ENCODE measurements at regions not wholly inside any gene's neighbourhood (a gene's known extent, or its start where the extent isn't known, plus 50 kb on each side); places are given as distances from the start of the nearest gene placed in this dataset.

GRCh38 chr3:111472556-111472955 lies 69.4 kb upstream of the CD96 start:
- H3K9me2 ChIP-seq (ENCODE audit: insufficient read depth, low read length), result no peaks in the 10 kb centered on the region
- H3K9me3 ChIP-seq (ENCODE audit: low read length), result no peaks in the 10 kb centered on the region
- no peaks in the 10 kb centered on the region for H4K20me1 ChIP-seq (ENCODE audit: insufficient read depth, low read length)
- TF ChIP-seq EZH2phosphoT487 (IDR thresholded peaks at IDR 0.05; ENCODE audit: borderline replicate concordance, low read depth, low read length) (no peak), CTCF (conservative IDR thresholded peaks at IDR 0.05; ENCODE audit: low read length) (no peak)
- H3K27ac ChIP-seq (ENCODE audit: low read depth, low read length, poor library complexity, severe bottlenecking), result no peak overlapping the region
- H3K4me3 ChIP-seq (ENCODE audit: low read depth, low read length, poor library complexity, severe bottlenecking), result no peak overlapping the region
- H3K36me3 ChIP-seq (ENCODE audit: insufficient read depth, low read length), result no peaks in the 10 kb centered on the region
- H3K4me2 ChIP-seq (ENCODE audit: low read length), result no peak overlapping the region
- H3K4me1 ChIP-seq (ENCODE audit: insufficient read depth, low read length, poor library complexity, severe bottlenecking), result no peaks in the 10 kb centered on the region
- CTCF ChIA-PET (ENCODE audit: unreplicated experiment), result no interaction called here
- POLR2A ChIA-PET, result no interaction called here
- BruUV-seq (replicated peaks), result no TSS peak
- DNase-seq (ENCODE audit: low spot score), result no peak
- no peaks in the 10 kb centered on the region for H3K79me2 ChIP-seq (ENCODE audit: insufficient read depth, low read depth, low read length)
- H2AFZ ChIP-seq (ENCODE audit: low read length), result no peak overlapping the region
- intact Hi-C loops (cut with micrococcal nuclease; ENCODE audit: unreplicated experiment), result no loop called here

GRCh38 chr3:111473550-111473949 lies 68.4 kb upstream of the CD96 start:
- TF ChIP-seq CTCF (conservative IDR thresholded peaks at IDR 0.05; ENCODE audit: low read length), result no peak
- TF ChIP-seq EZH2phosphoT487 (IDR thresholded peaks at IDR 0.05; ENCODE audit: borderline replicate concordance, low read depth, low read length), result no peak
- Histone ChIP-seq H3K79me2 (ENCODE audit: insufficient read depth, low read depth, low read length) (no peaks in the 10 kb centered on the region), H3K4me1 (ENCODE audit: insufficient read depth, low read length, poor library complexity, severe bottlenecking) (no peaks in the 10 kb centered on the region), H4K20me1 (ENCODE audit: insufficient read depth, low read length) (no peaks in the 10 kb centered on the region), H3K27ac (ENCODE audit: low read depth, low read length, poor library complexity, severe bottlenecking) (no peak overlapping the region), H3K9me3 (ENCODE audit: low read length) (no peaks in the 10 kb centered on the region), H3K4me2 (ENCODE audit: low read length) (no peak overlapping the region), H3K4me3 (ENCODE audit: low read depth, low read length, poor library complexity, severe bottlenecking) (no peak overlapping the region), H3K36me3 (ENCODE audit: insufficient read depth, low read length) (no peaks in the 10 kb centered on the region), H2AFZ (ENCODE audit: low read length) (no peak overlapping the region), H3K9me2 (ENCODE audit: insufficient read depth, low read length) (no peaks in the 10 kb centered on the region)
- intact Hi-C loops (cut with micrococcal nuclease; ENCODE audit: unreplicated experiment), result no loop called here
- no TSS peak for BruUV-seq (replicated peaks)
- no peak for DNase-seq (ENCODE audit: low spot score)
- ChIA-PET CTCF (ENCODE audit: unreplicated experiment) (no interaction called here), POLR2A (no interaction called here)

- Histone ChIP-seq H3K79me2 (ENCODE audit: insufficient read depth, low read depth, low read length) (no peaks in the 10 kb centered on the region), H3K9me3 (ENCODE audit: low read length) (no peaks in the 10 kb centered on the region), H3K27ac (ENCODE audit: low read depth, low read length, poor library complexity, severe bottlenecking) (no peak overlapping the region), H3K4me2 (ENCODE audit: low read length) (no peak overlapping the region), H2AFZ (ENCODE audit: low read length) (no peak overlapping the region), H3K4me3 (ENCODE audit: low read depth, low read length, poor library complexity, severe bottlenecking) (no peak overlapping the region), H3K4me1 (ENCODE audit: insufficient read depth, low read length, poor library complexity, severe bottlenecking) (no peaks in the 10 kb centered on the region), H3K36me3 (ENCODE audit: insufficient read depth, low read length) (no peaks in the 10 kb centered on the region), H3K9me2 (ENCODE audit: insufficient read depth, low read length) (no peaks in the 10 kb centered on the region), H4K20me1 (ENCODE audit: insufficient read depth, low read length) (no peaks in the 10 kb centered on the region)
- ChIA-PET CTCF (ENCODE audit: unreplicated experiment) (no interaction called here), POLR2A (interaction anchor here (0.6 kb wide), 1 partner anchor 605 kb away, joined by 3 read pairs; no protein-coding TSS in a partner anchor)
- no TSS peak for BruUV-seq (replicated peaks)
- no peak for DNase-seq (ENCODE audit: low spot score)
- TF ChIP-seq EZH2phosphoT487 (IDR thresholded peaks at IDR 0.05; ENCODE audit: borderline replicate concordance, low read depth, low read length) (no peak), CTCF (conservative IDR thresholded peaks at IDR 0.05; ENCODE audit: low read length) (no peak)
- intact Hi-C loops (cut with micrococcal nuclease; ENCODE audit: unreplicated experiment), result no loop called here
Measured at GRCh38 chr3:111476701-111477100, 65.3 kb upstream of the CD96 start.
